Glomerular endothelial cell (primary cell): ENCODE measurements at regions not wholly inside any gene's neighbourhood (a gene's known extent, or its start where the extent isn't known, plus 50 kb on each side); places are given as distances from the start of the nearest gene placed in this dataset.
"Not testable (repeated sequence)": the region's sequence is repeated elsewhere in the genome, so short reads cannot be mapped to it uniquely, and the experiment has no call there.

Experiments
- DNase-seq: peaks from one replicate; pipeline ENCODE4 v3.0.0-alpha.2; 2011; ENCODE audit warnings: low read depth, low spot score; ENCODE audit errors: extremely low read depth

DNA sequence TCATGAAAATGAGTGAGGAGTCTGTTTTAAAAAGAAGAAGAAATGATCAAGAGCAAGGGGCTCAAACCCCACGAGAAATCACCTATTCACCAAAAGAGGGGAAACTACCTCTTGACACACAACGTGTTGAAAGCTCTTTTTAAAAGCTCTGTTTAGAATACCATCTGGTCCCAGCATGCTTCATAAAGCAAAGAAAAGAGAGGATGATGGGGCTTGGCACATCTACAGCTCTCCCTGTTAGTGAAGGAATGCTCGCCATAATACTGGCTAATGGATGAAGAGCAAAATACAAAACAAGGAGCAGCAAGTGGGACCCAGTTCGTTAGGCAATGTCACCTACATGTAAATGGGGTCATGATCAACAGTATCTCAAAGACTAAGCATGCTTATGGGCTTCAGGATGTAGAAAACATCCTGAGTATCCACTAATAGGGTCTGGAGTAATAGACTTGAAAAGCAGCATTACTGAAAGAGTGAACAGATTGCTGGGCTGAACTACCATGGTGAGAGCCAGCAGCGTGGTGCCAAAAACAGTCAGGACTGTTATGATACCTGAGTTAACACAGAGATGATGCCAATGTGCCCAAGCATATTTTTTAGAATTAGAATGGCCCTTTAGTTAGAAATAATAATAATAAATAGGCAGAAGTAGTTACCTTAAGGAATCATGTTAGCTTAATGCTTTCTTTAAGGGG is 159.7 kb upstream of the POU1F1 start:
- DNase-seq = no peak

DNA sequence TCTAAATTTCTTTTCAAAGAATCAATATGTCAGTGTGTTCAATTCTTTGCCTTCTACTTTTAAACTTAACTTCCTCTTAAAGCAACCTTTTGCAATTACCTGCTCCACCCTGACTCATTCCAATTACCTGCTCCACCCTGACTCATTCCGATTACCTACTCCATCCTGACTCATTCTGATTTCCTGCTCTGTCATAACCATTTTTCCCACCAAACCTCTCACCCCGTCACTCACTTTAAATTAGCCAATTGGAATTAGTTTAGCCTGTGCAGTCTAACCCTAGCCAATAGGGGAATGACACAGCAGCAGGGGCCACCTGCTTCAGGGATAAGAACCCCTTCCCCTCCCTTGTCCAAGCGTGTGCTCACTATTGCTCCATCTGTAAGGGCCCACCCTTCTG is 157.1 kb upstream of the POU1F1 start:
- not testable (repeated sequence) for DNase-seq

DNA sequence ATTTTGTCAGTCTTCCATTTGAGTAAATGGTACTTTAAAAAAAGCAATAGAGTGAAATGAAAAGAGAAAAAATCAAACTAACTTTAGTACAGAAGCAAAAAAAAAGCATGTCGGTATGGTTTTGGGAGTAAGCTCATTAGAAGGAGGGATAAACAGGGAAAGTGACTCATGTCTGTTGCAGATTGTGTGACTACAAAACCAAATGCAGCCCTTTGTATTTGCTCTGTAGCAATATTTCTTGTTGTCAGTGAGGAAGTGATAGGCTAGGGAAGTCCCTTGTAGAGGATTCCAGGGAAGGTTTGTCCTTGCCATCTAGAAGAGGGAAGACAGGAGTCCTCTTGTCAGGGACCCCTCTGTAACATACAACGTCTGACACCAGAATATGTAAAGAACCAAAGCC is 150.5 kb upstream of the POU1F1 start:
- no peak for DNase-seq

DNA sequence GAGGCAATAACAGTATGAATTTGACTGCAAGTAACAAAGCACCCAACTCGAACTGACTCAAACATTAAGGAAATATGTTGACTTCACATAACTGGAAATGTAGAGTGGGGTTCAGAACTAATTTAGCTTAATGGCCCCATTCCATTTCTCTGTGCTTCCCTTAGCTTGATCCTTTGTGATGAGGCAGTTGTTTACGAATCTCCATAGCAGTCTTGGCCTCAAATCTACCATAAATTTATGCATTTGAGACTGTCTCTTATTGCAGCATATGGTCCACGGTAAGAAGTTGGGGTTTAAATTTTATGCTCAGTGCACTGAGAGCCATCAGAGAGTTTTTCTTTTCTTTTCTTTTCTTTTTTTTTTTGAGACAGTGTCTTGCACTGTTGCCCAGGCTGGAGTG is 148.7 kb upstream of the POU1F1 start:
- DNase-seq = no peak

DNA sequence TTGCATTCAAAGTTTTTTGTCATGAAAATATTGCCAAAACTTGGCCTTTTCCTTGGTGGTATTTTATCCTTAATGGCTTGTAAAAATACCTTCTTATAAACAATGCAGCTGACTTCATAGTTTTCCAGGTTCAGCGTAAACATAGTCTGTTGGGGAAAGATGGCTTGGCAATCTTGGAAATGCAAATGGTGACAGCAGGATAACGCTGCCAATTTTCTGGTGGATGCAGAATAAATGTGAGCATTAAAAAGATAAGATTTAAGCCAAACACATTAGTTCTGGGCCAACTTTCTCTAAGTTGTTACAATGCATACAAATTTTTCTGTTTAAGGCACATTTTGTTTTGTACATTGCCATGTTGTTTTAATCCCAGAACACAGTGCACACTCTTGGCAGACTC is 147.0 kb upstream of the POU1F1 start:
- DNase-seq = no peak

DNA sequence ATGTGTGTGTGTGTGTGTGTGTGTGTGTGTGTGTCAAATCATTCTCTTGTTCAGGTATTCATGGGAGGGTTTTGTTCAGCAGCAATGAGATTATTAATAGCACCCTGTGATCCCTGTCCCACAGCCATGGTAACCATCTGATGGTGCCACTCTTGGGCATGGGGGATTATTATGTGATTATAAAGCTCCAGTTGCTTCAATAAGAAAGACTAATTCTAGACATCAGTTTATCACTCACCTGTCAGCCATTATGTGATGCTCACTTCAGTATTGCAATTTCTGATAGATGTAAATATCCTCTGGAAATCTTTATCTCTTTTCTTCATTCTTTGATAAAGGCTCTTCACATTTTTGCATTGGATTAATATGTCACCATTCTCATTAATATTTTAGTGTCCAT is 145.9 kb upstream of the POU1F1 start:
- no peak for DNase-seq

DNA sequence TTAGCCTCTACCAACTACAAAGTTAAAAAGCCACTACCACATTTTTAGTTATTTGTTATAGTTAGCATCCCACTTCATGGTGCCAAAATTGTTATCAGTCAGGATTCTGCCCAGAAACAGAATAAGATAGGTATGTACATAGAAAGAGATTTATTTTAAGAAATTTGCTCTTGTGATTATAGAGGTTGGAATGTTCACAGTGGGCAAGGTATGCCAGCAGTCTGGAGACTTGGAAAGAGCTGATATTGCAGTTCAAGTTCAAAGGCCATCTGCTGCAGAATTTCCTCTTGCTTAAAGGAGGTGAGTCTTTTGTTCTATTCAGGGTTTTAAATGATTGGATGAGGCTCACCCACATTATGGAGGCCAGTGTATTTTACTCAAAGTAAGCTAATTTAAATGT is 143.8 kb upstream of the POU1F1 start:
- no peak for DNase-seq

DNA sequence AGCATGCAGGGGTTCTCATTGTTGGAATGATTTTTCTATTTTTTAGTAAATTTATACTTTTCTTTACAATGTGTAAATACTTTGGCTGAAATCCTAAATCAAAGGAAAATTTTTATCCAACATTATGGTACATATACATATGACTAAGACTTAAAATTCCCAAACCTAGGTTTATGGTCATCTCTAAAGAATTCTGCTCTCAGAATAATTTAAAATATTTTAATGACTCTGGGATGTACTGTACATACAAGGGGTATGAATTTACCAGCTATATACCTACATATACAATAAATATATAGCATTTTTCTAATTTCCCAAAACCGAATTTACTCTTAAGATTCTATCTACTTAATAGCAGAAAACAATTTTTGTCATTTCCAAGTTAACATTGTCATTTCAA is 137.9 kb upstream of the POU1F1 start:
- DNase-seq = no peak

DNA sequence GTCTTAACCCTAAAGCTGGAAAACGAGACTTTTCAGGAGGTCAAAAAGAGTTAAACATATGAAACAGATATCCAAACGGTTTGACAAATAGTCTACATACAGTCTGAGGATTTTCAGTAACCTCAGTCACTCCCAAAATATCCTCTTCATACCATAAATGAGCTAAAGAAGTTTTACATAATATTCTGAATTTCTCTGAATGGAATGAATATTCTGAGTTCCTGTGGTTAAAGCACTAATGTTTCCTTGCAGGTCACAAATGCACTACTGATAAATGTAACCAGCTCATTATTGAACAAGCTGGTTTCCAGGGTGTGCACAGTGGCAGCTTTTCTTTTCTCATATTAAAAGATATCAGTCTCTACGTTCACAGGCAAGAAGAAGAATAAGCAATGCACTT is 137.4 kb upstream of the POU1F1 start:
- no peak for DNase-seq

DNA sequence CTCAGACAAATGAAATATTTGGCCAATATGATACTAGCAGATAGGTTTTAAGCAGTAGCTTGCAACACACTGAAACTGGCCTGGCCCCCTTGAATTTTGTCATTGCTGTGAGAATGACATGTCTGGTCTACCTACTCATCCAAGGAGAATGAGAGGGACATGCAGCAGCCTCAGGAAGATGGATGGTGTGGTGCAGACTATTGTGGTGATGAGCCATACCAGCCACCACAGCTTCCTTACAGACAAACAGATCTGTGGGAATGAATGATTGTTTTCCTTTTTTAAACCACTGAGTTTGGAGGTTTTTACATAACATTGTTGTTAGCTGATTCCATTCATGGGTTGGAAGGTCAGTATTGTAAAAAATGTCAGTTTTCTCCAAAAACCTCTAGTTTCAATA is 133.7 kb upstream of the POU1F1 start:
- no peak for DNase-seq

DNA sequence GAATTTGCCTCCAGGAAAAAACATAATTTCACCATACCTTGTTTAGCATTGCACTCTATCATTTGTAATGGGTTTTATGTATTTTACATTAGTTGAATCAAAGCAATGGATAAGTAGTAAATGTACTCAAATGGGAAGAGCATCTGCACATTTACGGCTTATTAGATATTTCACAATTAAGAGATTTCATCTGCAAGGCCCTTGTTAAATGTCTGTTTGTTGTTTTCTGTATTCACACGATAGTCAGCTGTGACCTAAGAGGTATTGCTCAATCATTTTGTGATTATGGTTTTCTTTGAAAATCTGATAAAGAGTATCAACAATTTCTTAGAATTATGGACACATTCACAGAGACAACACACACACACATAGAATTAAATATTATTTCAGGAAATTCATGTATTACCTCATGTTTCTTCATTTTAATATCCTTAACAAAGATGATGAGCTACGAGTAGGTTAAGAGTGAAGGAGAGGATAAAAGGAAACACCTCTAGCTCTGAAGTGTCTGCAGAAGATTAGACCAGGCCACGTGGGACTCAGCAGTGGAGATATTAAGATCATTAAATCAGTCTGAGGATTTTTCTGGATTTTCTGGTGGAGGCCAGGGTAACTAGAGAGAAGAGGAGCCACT is 121.9 kb upstream of the POU1F1 start:
- DNase-seq = no peak

DNA sequence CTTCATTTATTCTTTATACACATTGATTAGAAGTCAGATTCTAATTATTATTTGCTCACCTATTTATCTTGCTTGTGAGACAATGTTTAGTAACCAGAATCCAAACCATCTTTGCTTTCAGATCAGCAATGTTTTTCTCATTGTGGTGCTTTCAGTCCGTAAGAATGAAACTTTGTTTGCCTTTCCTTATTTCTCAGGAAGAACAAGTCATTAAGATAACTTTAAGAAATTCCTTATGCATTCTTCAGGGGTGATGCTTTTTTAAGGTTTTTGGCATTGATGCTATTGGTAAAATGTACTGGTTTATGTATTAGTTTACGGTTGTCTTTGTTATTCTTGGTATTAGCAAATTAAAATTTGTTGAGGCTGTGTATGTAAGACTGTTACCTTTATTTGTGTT is 120.8 kb upstream of the POU1F1 start:
- DNase-seq = peak; percentile 31

DNA sequence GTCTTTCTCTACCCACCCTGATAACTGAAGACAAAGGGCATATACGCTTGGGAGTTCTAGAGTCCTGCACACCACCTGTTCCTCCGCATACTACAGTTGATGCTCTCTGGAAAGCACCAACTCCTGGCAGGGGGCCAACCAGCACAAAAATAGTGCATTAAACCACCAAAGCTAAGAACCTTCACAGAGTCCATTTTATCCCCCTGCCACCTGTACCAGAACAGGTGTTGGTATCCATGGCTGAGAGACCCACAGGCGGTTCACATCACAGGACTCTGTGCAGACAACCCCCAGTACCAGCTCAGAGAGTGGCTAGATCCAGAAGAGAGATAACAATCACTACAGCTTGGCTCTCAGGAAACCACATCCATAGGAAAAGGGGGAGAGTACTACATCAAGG is 114.4 kb upstream of the POU1F1 start:
- DNase-seq = no peak

DNA sequence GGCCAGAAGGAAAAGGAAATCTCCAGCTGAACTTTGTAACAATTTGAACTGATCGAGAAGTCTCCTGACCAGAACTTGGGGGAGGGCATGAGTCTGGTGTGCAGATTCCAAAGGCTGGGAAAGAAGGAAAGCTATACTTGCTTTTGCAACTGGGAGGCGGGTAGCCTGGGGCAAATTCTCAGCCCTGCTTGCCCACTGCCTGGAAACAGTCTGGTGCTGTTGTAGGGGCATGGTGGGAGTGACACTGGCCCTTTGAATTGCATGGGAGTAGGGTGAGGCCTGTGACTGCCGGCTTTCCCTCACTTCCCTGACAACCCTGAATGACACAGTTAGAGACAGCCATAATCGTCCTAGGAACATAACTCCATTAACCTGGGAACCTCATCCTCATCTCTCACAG is 114.0 kb upstream of the POU1F1 start:
- DNase-seq = no peak

DNA sequence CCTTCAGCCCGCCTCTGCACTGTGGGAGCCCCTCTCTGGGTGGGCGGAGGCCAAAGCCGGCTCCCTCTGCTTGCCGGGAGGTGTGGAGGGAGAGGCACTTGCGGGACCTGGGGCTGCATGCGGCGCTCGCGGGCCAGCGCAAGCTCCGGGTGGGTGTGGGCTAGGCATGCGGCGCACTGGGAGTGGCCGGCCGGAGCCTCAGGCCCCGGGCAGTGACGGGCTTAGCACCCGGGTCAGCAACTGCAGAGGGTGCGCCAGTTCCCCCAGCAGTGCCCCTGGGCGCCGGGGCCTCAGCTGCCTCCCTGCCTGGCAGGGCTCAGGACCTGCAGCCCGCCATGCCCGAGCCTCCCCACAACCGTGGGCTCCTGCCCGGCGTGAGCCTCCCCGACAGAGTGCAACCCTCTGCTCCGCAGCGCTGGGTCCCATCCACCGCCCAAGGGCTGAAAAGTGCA is 98.9 kb upstream of the POU1F1 start:
- DNase-seq = no peak

DNA sequence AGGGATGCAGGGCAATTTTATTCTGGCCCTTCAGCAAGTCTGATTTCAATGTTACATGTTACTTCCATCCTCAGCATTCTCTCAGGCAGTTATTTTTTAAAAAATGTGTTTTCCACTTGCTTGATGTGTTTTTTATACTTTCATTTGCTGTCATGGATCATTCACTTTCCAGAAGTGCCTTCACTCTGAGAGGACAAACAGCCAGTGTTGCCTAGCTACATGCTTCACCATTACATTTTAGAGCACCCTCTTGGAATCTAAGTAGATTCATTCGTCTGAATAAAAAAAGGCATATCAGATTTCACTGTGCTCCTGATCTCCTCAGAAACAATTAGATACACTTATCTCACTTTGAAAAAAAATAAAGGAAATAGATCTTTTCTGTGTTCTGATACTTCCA is 93.6 kb upstream of the POU1F1 start:
- DNase-seq = no peak

DNA sequence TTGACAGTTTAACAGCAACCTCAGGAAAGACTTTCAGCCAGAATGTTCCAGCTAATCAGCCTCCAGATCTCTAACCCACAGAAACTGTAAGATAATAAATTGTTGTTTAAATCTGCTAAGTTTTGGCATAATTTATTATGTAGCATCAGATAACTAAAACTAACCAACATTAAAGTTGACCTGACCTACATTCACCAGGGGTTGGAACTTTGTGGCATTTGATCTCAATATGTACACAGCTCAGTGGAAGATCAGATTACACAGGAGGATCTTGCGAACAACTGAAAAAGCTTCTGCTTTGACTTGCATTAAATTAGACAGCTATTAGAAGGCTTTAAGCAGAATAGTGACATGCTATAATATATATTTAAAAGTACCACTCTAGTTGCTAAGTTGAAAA is 91.4 kb upstream of the POU1F1 start:
- no peak for DNase-seq

DNA sequence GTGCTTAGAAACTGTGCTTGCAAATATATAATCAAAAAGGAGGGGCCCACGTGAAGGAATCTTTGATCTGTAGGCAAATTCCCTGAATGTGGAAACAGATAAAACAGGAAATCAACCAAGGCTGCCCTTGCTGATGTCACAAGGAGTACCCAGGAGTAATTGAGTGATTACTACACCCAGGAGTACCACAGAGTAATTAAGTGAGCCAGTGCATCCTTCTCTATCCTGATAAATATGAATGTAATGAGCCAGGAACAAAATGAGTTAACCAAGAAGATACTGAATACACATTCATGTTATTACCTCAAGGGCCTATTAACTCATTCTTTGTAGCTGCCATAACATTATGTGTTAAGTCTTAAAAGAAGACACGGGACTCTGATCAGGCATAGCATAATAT is 87.3 kb upstream of the POU1F1 start:
- DNase-seq = no peak

DNA sequence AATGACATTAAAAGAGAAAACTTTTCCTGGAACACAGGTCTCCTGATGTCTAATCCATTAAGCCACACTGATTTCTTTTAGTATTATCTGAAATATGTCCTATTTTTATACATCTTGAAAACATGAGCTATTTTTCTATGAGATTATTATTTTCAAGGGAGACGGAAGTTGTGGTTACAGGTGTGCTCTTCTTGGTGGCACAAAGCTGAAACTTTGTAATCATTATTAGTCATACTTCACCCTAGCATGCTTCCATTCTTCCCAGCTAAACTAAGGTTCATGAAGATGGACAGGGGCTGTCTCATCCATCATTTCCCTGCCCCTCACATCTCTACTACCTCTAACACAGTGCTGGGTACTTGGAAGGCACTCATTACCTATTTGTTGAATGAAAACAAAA is 85.6 kb upstream of the POU1F1 start:
- no peak for DNase-seq

DNA sequence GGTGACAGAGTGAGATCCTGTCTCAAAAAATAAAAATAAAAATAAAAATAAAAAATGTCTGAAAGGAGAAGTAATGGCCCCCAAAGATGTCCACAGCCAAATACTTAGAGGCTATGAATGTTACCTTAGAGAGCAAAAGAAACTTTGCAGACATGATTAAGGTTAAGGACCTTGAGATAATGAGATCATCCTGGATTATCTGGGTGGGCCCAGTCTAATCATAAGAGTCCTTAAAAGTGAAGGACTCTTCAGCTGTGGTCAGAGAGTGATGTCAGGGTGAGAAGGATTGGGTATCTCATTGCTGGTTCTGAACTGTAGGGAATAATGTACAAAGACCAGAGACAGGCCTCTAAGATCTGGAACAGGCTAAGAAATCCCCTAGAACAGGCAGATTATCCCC is 84.9 kb upstream of the POU1F1 start:
- DNase-seq = no peak

DNA sequence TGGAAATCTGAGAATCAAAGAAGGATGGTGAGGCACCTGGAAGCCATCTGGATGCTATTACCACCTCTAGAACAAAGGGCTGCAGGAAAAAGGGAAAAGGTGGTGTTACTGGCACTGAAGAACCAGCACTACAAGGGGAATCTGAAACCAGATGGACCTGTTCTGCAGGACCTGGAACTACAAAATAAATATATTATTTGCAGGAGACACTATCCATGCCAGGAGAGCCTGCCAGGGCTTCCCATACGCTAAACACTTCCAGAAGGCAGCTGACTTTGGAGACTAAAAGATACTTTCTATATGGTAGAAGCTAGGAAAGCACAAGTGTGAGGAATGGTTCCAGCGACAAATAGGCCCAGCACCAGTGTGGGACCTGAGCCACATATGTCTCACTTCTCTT is 83.4 kb upstream of the POU1F1 start:
- no peak for DNase-seq

DNA sequence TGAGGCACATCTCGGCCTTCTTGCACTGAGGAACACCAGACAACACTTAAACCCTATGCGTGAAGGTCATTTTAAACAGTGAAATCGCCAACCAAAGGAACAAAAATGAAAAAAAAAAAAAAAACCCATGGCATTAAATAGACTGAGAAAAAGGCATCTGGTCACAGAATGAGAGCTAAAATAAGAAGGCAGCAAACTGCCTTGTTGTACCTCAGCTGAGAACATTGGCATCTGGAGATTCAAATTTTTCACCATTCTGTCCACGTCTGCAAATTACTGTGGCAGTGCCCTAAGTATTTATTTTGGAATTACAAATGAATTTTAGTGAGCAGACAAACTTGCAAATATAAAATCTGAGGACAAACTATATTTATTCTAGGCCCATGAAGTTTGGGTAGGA is 82.6 kb upstream of the POU1F1 start:
- DNase-seq = no peak

DNA sequence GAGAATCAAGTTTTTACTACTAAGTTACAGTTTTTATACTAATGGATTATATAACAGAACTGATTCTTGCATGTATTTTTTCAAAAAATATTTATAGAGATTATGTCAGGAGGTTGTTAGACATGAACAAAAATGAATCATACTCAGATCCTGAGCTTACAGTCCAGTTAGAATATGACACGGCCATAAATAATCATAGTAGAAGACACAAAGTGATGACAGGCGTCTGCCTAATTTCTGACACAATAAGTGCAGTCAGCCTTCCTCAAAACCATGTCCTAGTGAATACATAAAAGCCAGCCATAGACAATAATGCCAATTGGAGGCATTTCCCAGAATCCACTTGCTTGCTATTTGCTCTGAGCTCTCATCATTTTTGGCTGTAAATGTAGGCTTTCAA is 81.7 kb upstream of the POU1F1 start:
- DNase-seq = no peak
